ENCODE measurements at regions not wholly inside any gene's neighbourhood (a gene's known extent, or its start where the extent isn't known, plus 50 kb on each side); places are given as distances from the start of the nearest gene placed in this dataset.

DNA sequence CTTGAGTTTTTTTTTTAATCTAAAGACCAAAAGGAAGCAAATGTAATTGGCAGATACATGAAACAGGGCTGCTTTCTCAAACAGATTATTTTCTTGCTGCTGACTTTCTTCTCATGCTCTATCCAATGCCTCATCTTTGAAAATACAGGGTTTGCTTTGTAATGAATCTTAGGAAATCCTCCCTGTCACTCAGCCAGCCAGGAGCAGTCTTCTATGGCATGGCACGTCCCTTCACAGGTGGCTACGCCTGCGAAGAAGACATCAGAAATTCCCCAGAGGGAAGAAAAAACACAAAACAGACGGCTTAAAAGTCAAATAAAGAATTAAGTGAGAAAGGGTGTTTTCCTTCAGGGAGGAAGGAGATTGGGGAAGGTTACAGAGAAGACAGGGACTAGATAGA, 242.5 kb downstream of the IGSF11 start:
- TF ChIP-seq POLR2A (IDR thresholded peaks at IDR 0.05), result no peak
- TF ChIP-seq, protein P1, sequence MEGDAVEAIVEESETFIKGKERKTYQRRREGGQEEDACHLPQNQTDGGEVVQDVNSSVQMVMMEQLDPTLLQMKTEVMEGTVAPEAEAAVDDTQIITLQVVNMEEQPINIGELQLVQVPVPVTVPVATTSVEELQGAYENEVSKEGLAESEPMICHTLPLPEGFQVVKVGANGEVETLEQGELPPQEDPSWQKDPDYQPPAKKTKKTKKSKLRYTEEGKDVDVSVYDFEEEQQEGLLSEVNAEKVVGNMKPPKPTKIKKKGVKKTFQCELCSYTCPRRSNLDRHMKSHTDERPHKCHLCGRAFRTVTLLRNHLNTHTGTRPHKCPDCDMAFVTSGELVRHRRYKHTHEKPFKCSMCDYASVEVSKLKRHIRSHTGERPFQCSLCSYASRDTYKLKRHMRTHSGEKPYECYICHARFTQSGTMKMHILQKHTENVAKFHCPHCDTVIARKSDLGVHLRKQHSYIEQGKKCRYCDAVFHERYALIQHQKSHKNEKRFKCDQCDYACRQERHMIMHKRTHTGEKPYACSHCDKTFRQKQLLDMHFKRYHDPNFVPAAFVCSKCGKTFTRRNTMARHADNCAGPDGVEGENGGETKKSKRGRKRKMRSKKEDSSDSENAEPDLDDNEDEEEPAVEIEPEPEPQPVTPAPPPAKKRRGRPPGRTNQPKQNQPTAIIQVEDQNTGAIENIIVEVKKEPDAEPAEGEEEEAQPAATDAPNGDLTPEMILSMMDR (IDR thresholded peaks at IDR 0.05), result no peak
